Loucy (cell line): ENCODE measurements at regions not wholly inside any gene's neighbourhood (a gene's known extent, or its start where the extent isn't known, plus 50 kb on each side); places are given as distances from the start of the nearest gene placed in this dataset.

ENCODE experiments used
- CTCF ChIP-seq: fragments of 200-600 bp; sonication (generic); conservative IDR thresholded peaks from 2 replicates; pipeline ENCODE4 v1.5.1; 2014; ENCODE audit warnings: mild to moderate bottlenecking, antibody characterized with exemption, low read length
- EZH2phosphoT487 ChIP-seq: fragments of 200-600 bp; IDR thresholded peaks from 2 replicates; pipeline ENCODE4 v1.6.1; 2018; ENCODE audit warnings: antibody characterized with exemption, mild to moderate bottlenecking, moderate library complexity, borderline replicate concordance

DNA sequence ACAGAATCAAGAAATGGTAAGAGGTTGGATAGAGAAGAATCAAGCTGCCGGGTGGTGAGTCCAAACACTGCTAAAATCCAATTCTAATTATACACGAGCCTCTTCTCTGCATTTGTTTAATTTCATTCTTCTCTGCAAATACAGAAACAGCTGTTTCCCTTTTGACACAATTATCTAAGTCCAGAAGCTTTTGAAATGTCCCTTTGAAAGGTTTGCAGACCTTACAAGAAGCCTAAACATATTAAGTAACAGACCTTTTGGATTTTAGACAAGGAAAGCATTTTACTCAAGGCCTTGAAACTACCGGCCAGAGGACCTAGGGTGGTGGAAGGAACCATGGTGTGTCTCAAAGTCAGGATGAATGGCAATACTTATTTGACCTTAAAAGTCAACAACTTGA is 403.8 kb upstream of the ADAMTS9 start:
- TF ChIP-seq CTCF (no peak), EZH2phosphoT487 (no peak)
